NOMO-1 treated with dmso at 0.1 percent for 144 hours (cell line): ENCODE measurements at regions not wholly inside any gene's neighbourhood (a gene's known extent, or its start where the extent isn't known, plus 50 kb on each side); places are given as distances from the start of the nearest gene placed in this dataset.

Experiments used
- DNase-seq: peaks from one replicate; lab custom pipeline; 2025; ENCODE audit not compliant: unreplicated experiment; lab: John Stamatoyannopoulos, UW

DNA sequence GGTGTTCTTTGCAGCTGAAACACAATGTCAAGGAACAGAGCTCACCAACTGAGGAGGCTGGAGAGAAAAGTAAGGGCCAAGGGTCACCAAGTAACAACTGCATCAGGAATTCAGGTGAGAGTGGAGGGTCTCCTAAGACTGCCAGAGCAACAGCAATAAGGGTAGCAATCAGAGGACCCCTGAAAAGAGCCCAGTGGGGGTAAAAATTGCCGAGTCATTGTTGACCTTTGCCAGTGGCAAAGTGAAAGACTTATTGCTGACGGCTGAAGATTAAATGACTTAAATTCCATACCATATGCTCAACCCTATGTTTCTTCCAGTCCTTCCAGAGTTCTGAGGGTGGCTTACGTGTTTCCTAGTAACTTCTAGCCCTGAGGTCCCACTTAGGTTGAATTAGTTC, 51.9 kb upstream of the ARHGAP42 start:
- DNase-seq: no peak

DNA sequence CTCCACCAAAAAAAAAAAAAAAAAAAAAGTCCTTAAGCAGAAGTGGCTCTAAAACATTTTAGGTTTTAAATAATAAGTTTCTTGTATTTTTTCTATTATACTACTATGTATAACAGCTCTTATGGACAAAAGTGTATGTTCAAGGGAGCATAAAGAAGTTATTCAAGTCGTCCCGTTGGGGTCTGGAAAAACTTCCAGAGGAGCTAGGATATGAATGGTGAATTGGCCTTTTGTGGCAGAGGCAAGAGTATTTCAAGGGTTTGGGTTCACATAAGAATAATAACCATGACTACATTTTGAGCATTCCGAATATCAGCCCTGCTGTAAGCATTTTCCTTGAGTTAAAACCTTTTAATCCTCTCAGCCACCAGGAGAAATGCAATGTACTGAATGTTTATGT, 50.6 kb upstream of the ARHGAP42 start:
- no peak for DNase-seq
